Small intestine (tissue), 7 donors: ENCODE measurements at regions not wholly inside any gene's neighbourhood (a gene's known extent, or its start where the extent isn't known, plus 50 kb on each side); places are given as distances from the start of the nearest gene placed in this dataset.

Experiments
- DNase-seq, 2 donors: peaks; one replicate each; pipeline versions ENCODE4 v3.0.0 to v3.0.0-alpha.2; 2013
- FAIRE-seq: peaks from 2 replicates; lab custom pipeline; 2012; peaks lifted over from hg19 to GRCh38; lab: Jason Lieb, UNC
- H3K27ac ChIP-seq, 3 donors: one replicate each; pipeline ENCODE4 v1.5.1; 2013; ENCODE audit warnings: low read length in 2 of 3, mild to moderate bottlenecking in 2 of 3, control low read depth in 1 of 3, inconsistent platforms in 1 of 3, low read depth in 1 of 3, moderate library complexity in 1 of 3
- H3K27me3 ChIP-seq, 3 donors: one replicate each; pipeline ENCODE4 v1.6.1; 2013; ENCODE audit warnings: low read length in 3 of 3, inconsistent platforms in 1 of 3; ENCODE audit not compliant: control insufficient read depth in 3 of 3, insufficient read depth in 3 of 3
- H3K36me3 ChIP-seq, 3 donors: one replicate each; pipeline ENCODE4 v1.6.1; 2013; ENCODE audit warnings: low read length in 3 of 3, inconsistent platforms in 1 of 3, low read depth in 1 of 3, mild to moderate bottlenecking in 1 of 3, moderate library complexity in 1 of 3; ENCODE audit not compliant: control insufficient read depth in 3 of 3, insufficient read depth in 2 of 3
- H3K4me1 ChIP-seq, 3 donors: one replicate each; pipeline ENCODE4 v1.6.1; 2013; ENCODE audit warnings: low read length in 2 of 3, inconsistent platforms in 1 of 3, low read depth in 1 of 3, mild to moderate bottlenecking in 1 of 3, moderate library complexity in 1 of 3; ENCODE audit not compliant: control insufficient read depth in 3 of 3, insufficient read depth in 2 of 3
- H3K4me3 ChIP-seq, 3 donors: one replicate each; pipeline ENCODE4 v1.5.1; 2013; ENCODE audit warnings: low read length in 3 of 3, control low read depth in 1 of 3, inconsistent platforms in 1 of 3, low read depth in 1 of 3, mild to moderate bottlenecking in 1 of 3, moderate library complexity in 1 of 3
- H3K9me3 ChIP-seq, 2 donors: one replicate each; pipeline ENCODE4 v1.6.1; 2013; ENCODE audit warnings: low read depth in 1 of 2, low read length in 1 of 2; ENCODE audit not compliant: control insufficient read depth in 2 of 2, insufficient read depth in 1 of 2
- WGBS, 3 donors: extraction: QIAGEN DNeasy Blood & Tissue Kit; methylation state at CpG; one replicate each; pipeline ENCODE4 v1.1.7; 2013; 5-methylcytosine and 5-hydroxymethylcytosine counted together
- donor health status: healthy with polysubstance abuse.
- donor health status: control.
- donor health status: control.
- donor health status: Bipolar disorder and iron deficiency.
- donor health status: healthy.

DNA sequence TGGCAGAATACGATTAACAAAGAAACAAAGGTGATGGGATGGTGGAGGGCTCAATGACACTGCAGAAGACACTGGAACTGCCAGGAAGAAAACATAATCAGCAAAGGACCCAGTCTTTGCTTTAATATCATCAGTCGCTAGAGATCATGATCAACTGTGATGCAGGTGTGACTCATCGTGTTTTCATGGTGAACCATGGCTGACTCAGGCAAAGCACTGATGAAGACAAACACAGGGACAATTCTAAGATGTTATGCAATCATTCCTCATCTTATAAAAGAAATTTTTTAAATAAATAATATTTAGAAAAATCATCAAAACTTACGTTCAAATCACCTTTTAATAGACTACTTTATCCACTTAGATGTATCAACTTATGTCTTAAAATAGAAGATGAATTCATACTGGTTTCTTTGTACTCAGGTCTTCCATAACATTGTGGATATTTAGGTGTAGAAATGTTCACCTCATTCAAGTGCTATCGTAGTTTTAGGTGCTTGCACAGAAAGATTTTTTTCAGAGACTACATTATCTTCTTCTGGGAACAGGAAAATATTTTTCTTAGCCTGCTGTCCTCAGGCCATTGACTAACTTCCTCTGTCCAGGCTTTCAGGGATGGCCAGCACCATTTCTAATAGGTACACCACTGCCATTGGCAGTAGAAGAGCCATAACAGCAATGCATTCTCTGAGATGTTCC, 673.4 kb upstream of the MEF2C start:
- no peaks in the 10 kb centered on the region for H3K4me1 ChIP-seq
- DNase-seq (no peak), FAIRE-seq (no peak)
- no peak overlapping the region for H3K4me3 ChIP-seq
- no peak overlapping the region for H3K27ac ChIP-seq
- 73 to 85% (median 74%) methylated on average over 5 of the region's 5 CpGs for WGBS, 3 donors
- no peaks in the 10 kb centered on the region for H3K9me3 ChIP-seq
- H3K36me3 ChIP-seq = no peaks in the 10 kb centered on the region
- H3K27me3 ChIP-seq = no peaks in the 10 kb centered on the region

DNA sequence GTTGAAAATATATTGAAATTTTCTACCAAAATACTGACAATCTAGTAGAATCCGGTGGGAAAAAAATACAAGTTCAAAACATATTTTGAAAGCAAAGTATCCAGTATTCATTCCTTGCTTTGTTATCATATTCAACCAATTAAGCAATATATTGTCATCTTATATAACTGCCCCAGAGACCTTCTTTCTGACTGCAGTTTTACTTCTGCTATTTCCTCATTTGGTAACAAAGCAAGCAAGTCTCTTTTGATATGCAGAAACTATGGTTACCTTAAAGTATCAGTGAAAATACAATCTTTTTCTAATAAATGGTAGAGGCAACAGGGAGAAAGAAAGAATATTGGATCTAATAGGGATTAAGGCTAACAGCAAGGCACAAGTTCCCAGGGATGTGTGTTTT, 663.7 kb upstream of the MEF2C start:
- Histone ChIP-seq H3K4me1 (no peaks in the 10 kb centered on the region), H3K27me3 (no peaks in the 10 kb centered on the region), H3K9me3 (no peaks in the 10 kb centered on the region), H3K36me3 (no peaks in the 10 kb centered on the region), H3K4me3 (no peak overlapping the region), H3K27ac (no peak overlapping the region)
- no peak for DNase-seq
- WGBS, 3 donors = 86 to 92% (median 89%) methylated on average over 1 of the region's 1 CpG
- no peak for FAIRE-seq

DNA sequence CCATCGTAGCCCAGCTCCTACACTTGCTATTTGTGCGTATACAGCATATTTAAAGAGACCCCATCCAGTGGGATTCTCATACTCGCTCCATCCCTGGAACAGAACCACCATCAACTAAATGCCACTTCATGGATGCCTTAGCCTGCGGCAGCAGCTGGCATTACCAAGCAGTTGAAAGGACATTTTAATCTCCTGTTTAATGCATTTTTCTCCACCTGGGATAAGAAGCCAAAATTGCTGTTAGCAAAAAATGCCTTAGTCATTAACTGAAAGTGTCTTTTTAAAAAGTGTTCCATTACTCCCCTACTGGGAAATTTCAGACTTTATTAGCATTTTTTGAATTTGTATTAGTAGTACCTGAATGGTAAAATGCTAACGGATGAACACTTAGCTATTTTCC, 662.6 kb upstream of the MEF2C start:
- WGBS, 3 donors = 86 to 90% (median 90%) methylated on average over 5 of the region's 5 CpGs
- Histone ChIP-seq H3K27ac (no peak overlapping the region), H3K9me3 (no peaks in the 10 kb centered on the region), H3K4me1 (no peaks in the 10 kb centered on the region), H3K36me3 (no peaks in the 10 kb centered on the region), H3K4me3 (no peak overlapping the region), H3K27me3 (no peaks in the 10 kb centered on the region)
- FAIRE-seq = no peak
- DNase-seq = no peak

DNA sequence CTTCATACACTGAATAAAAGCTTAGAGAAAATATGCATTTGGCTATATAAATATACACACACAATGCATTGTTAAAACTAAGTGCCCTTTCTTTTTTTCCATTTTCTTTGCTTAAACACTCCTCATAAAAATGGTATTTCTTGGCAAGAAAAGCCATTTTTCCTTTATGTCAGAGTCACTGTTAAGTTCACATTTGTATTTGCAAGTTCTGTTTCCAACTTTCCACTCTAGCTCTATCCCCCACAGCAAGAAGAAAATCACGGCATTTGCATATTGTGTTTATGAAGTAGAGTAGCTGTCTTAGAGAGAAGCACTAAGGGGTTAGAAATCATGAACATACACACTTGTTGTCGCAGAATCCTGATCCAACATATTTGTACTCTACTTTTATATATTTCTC, 662.1 kb upstream of the MEF2C start:
- Histone ChIP-seq H3K4me3 (no peak overlapping the region), H3K36me3 (no peaks in the 10 kb centered on the region), H3K27me3 (no peaks in the 10 kb centered on the region), H3K9me3 (no peaks in the 10 kb centered on the region), H3K4me1 (no peaks in the 10 kb centered on the region), H3K27ac (no peak overlapping the region)
- no peak for DNase-seq
- no peak for FAIRE-seq
- WGBS, 3 donors = 81 to 90% (median 85%) methylated on average over 2 of the region's 2 CpGs

DNA sequence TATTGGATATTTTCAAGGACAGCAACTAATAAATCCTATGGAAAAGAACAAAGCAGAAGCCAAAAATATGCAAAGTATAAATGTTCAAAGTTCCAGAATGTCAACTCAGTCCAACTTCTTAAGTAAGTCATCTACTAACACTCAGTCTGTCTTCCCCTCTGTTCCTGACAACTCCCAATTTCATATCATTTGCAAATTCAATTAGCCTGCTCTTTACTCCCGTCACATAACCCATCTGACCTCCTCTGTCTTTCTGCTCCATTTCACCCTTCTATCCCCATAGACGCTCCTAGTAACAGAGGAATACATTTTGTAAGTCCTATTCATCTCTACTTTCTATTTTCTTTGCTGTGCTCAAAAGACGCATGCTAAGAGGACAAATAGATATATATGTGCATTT, 659.8 kb upstream of the MEF2C start:
- no peak overlapping the region for H3K4me3 ChIP-seq
- 80 to 89% (median 84%) methylated on average over 3 of the region's 3 CpGs for whole genome bisulfite sequencing, 3 donors
- H3K4me1 ChIP-seq = no peaks in the 10 kb centered on the region
- no peak overlapping the region for H3K27ac ChIP-seq
- FAIRE-seq (no peak), DNase-seq (no peak)
- no peaks in the 10 kb centered on the region for H3K9me3 ChIP-seq
- no peaks in the 10 kb centered on the region for H3K27me3 ChIP-seq
- no peaks in the 10 kb centered on the region for H3K36me3 ChIP-seq

DNA sequence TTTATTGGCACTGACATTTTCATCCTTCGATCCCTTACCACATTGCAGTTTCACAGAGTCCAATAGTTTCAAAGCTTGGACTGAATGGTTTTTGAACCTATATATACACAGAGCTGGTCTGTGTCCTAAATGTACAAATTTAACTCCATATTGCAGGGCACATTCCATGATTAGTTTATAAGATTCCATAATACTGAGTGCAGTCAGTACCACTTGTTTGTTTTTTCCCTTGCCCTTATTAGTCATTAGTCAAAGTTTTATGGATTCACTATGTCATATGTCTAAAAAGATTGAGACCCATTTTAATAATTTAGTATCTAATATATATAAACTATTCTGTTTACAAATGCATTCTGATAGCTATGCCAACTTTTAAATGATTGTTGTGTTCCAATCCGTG, 654.8 kb upstream of the MEF2C start:
- Histone ChIP-seq H3K27me3 (no peaks in the 10 kb centered on the region), H3K4me3 (no peak overlapping the region), H3K27ac (no peak overlapping the region), H3K36me3 (no peaks in the 10 kb centered on the region), H3K4me1 (no peaks in the 10 kb centered on the region), H3K9me3 (no peaks in the 10 kb centered on the region)
- WGBS, 3 donors = 89 to 92% (median 89%) methylated on average over 2 of the region's 2 CpGs
- DNase-seq = no peak
- FAIRE-seq = no peak

DNA sequence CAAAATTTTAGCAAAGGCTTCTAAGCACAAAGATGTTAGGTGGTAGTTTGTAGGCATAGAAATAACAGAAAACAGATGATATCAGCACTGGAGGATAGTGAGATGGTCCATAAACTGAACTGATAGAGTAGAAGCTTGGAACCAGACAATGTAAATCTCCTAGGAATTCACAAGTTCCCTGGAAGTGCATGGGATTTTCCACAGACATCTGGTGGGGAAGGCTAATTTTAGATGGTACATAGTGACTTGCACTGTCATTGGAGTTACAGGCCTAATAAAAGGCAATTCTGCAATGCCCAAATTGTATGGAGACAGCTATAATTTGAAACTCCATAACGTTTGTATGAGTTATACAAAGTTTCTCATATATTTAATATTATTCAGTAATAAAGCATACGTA, 653.0 kb upstream of the MEF2C start:
- H3K27ac ChIP-seq = no peak overlapping the region
- FAIRE-seq = no peak
- no peaks in the 10 kb centered on the region for H3K4me1 ChIP-seq
- no peak overlapping the region for H3K4me3 ChIP-seq
- H3K36me3 ChIP-seq = no peaks in the 10 kb centered on the region
- DNase-seq = no peak
- 77 to 86% (median 83%) methylated on average over 2 of the region's 2 CpGs for WGBS, 3 donors
- H3K9me3 ChIP-seq = no peaks in the 10 kb centered on the region
- H3K27me3 ChIP-seq = no peaks in the 10 kb centered on the region

DNA sequence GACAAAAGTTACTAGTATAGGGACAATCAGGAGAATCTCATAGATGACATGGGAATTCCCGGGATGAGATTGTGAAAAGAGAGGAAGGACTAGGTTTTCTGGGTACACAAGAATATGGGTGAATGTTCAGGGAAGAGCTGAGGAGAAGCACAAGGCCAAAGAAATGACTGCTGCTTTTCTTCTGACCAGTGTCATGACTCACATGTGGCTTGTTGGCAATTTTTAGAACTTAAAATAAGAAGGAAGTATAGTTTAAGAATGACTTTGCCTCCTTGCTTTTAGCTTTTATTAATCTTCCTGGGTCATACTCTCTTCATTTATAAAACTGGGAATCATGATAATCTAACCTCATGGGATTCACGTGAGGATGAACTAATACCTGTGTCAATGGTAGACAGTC, 652.4 kb upstream of the MEF2C start:
- H3K9me3 ChIP-seq = no peaks in the 10 kb centered on the region
- no peak overlapping the region for H3K27ac ChIP-seq
- FAIRE-seq (no peak), DNase-seq (no peak)
- H3K4me1 ChIP-seq = no peaks in the 10 kb centered on the region
- H3K27me3 ChIP-seq = no peaks in the 10 kb centered on the region
- H3K4me3 ChIP-seq = no peak overlapping the region
- 80 to 93% (median 90%) methylated on average over 2 of the region's 2 CpGs for WGBS, 3 donors
- H3K36me3 ChIP-seq = no peaks in the 10 kb centered on the region

DNA sequence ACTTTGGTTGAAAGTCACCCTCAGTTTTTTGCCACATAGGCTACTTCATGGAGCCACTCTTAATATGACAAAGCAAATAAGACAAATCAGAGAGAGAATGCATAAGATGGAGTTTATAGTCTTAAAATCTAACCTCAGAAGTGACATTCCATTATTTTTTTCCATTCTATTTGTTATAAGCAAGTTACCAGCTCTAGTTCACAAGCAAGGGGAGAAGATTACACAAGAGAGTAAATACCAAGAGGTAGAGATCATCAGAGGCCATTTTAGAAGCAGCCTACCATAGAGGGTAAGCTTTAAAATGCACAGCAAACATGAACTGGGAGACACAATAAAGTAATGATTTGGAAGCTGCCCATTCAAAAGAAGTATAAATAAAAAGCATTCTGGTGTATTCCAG, 651.3 kb upstream of the MEF2C start:
- Histone ChIP-seq H3K9me3 (no peaks in the 10 kb centered on the region), H3K4me3 (no peak overlapping the region), H3K4me1 (no peaks in the 10 kb centered on the region), H3K36me3 (no peaks in the 10 kb centered on the region), H3K27me3 (no peaks in the 10 kb centered on the region), H3K27ac (no peak overlapping the region)
- DNase-seq (no peak), FAIRE-seq (no peak)
